OCI-LY7 (cell line): ENCODE measurements at regions not wholly inside any gene's neighbourhood (a gene's known extent, or its start where the extent isn't known, plus 50 kb on each side); places are given as distances from the start of the nearest gene placed in this dataset.

ENCODE experiments used
- CTCF ChIP-seq: fragments of 200-600 bp; sonication (generic); conservative IDR thresholded peaks from 2 replicates; pipeline ENCODE4 v1.5.1; 2014; ENCODE audit warnings: mild to moderate bottlenecking, antibody characterized with exemption, low read length, moderate library complexity, mixed read lengths
- EZH2phosphoT487 ChIP-seq: fragments of 200-600 bp; sonication (generic); IDR thresholded peaks from 2 replicates; pipeline ENCODE4 v1.6.1; 2018; ENCODE audit warnings: low read depth, borderline replicate concordance, mild to moderate bottlenecking, mixed run types, antibody characterized with exemption, low read length, moderate library complexity, mixed read lengths

DNA sequence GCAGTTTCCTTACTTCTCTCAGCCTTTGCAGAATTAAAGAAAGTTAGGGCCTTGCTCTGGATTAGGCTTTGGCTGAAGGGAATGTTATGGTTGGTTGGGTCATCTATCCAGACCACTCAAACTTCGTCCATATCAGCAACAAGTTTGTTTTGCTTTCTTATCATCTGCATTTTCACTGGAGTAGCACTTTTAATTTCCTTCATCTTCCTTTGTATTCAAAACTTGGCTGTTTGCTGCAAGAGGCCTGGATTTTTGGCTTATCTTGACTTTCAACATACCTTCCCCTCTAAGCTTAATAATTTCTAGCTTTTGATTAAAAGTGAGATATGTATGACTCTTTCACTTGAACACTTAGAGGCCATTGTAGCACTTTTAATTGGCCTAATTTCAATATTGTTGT, 126.7 kb upstream of the CENPE start:
- no peak for TF ChIP-seq CTCF
- no peak for TF ChIP-seq EZH2phosphoT487
